ENCODE measurements at regions not wholly inside any gene's neighbourhood (a gene's known extent, or its start where the extent isn't known, plus 50 kb on each side); places are given as distances from the start of the nearest gene placed in this dataset.

DNA sequence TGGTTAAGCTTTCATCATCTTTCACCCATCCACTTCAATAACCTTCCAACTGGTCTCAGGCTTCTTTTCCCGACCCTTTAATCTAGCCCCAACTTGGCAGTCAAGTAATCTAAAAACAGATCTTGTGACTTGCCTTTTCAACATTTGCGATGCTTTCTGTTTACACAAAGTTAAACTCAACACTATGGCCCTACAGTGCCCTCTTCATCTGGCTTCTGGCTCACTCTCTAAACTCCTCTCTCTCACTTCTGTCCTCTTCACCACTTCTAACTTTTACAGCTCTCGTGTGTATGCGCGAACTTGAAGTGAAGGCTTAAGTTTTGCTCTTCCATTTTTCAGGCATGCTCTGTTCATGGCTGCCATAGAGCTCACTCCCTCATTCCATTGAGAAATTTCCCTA lies 1122.3 kb upstream of the ADGRL2 start:
- no peaks in the 10 kb centered on the region for H3K36me3 ChIP-seq
- no peaks in the 10 kb centered on the region for H3K4me1 ChIP-seq
- DNase-seq: no peak
- H3K27ac ChIP-seq: no peak overlapping the region
- H3K4me3 ChIP-seq: no peak overlapping the region
- no peaks in the 10 kb centered on the region for H3K9me3 ChIP-seq
- H3K27me3 ChIP-seq: no peaks in the 10 kb centered on the region
- intact Hi-C loops (cut with DNase I; ENCODE audit: low total_unique reads): no loop called here
- TF ChIP-seq CTCF (IDR thresholded peaks at IDR 0.05): no peak

GRCh38 chr1:80675454-80675853 lies 1125.3 kb upstream of the ADGRL2 start:
- no peak for DNase-seq
- no peak for TF ChIP-seq CTCF (IDR thresholded peaks at IDR 0.05)

DNA sequence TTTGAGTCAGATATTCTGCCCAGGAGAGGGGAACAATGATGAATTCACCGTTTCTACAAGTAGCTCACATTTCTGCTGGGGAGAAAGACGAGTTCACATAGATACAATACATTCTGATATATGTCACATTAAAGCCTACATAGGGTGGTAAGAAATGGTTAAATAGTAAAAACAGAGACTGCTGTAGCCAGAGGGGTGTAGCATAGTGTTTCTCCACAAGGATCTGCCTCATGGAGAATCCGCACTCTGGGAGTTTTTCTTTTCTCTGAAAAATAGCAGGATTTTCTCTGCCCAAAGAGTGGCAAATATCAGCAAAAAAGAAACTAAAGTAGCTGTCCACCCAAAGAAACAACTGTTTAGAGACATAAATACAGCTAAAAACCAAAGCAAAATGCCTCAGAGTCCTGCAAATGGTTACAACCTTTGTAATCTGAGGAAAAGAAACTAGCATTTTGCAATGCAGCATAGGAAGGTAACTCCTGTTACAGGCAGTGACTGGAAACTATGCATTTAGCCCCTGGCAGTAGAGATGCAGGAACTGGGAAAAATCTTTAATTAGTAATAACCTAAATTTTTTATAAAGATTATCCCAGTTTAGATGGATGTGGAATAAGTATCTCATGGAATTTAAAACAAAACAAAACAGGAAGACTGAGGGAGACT lies 1126.7 kb upstream of the ADGRL2 start:
- Histone ChIP-seq H3K36me3 (no peaks in the 10 kb centered on the region), H3K27ac (no peak overlapping the region), H3K4me3 (no peak overlapping the region), H3K27me3 (no peaks in the 10 kb centered on the region), H3K9me3 (no peaks in the 10 kb centered on the region), H3K4me1 (no peaks in the 10 kb centered on the region)
- intact Hi-C loops (cut with DNase I; ENCODE audit: low total_unique reads): no loop called here
- no peak for DNase-seq
- TF ChIP-seq CTCF (IDR thresholded peaks at IDR 0.05): no peak

More at GRCh38 chr1:80675454-80675853, 1125.3 kb upstream of the ADGRL2 start:
- Histone ChIP-seq H3K27ac (no peak overlapping the region), H3K4me1 (no peaks in the 10 kb centered on the region), H3K27me3 (no peaks in the 10 kb centered on the region), H3K9me3 (no peaks in the 10 kb centered on the region), H3K4me3 (no peak overlapping the region), H3K36me3 (no peaks in the 10 kb centered on the region)
- intact Hi-C loops (cut with DNase I; ENCODE audit: low total_unique reads): no loop called here

- no peaks in the 10 kb centered on the region for H3K27me3 ChIP-seq
- intact Hi-C loops (cut with DNase I; ENCODE audit: low total_unique reads): no loop called here
- H3K36me3 ChIP-seq: no peaks in the 10 kb centered on the region
These were observed 1132.4 kb upstream of the ADGRL2 start for GRCh38 chr1:80668372-80668771.

DNA sequence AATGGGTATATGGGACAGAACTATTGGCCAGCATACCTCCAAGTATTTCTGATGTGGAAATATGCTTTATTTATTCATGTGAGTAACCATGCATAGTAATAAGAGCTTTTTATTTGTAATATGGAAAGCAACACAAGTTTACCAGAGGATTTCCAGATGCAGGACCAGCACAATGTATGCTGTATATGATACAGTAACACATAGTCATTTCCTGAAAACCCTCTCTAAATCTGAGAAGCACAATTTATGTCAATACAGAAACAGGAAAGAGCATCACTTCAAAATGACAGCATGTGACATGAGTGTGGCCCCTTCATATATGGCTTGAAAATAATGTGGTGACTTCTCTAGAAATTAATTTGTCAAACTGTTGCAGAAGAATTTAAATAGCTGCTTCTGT lies 1134.7 kb upstream of the ADGRL2 start:
- H3K36me3 ChIP-seq: no peaks in the 10 kb centered on the region
- H3K9me3 ChIP-seq: no peaks in the 10 kb centered on the region
- TF ChIP-seq CTCF (IDR thresholded peaks at IDR 0.05): no peak
- no peaks in the 10 kb centered on the region for H3K27me3 ChIP-seq
- H3K27ac ChIP-seq: no peak overlapping the region
- H3K4me3 ChIP-seq: no peak overlapping the region
- DNase-seq: no peak
- intact Hi-C loops (cut with DNase I; ENCODE audit: low total_unique reads): no loop called here
- no peaks in the 10 kb centered on the region for H3K4me1 ChIP-seq

More at GRCh38 chr1:80668372-80668771, 1132.4 kb upstream of the ADGRL2 start:
- no peak overlapping the region for H3K27ac ChIP-seq
- no peaks in the 10 kb centered on the region for H3K9me3 ChIP-seq
- no peak overlapping the region for H3K4me3 ChIP-seq
- H3K4me1 ChIP-seq: no peaks in the 10 kb centered on the region
- no peak for DNase-seq
- TF ChIP-seq CTCF (IDR thresholded peaks at IDR 0.05): no peak

DNA sequence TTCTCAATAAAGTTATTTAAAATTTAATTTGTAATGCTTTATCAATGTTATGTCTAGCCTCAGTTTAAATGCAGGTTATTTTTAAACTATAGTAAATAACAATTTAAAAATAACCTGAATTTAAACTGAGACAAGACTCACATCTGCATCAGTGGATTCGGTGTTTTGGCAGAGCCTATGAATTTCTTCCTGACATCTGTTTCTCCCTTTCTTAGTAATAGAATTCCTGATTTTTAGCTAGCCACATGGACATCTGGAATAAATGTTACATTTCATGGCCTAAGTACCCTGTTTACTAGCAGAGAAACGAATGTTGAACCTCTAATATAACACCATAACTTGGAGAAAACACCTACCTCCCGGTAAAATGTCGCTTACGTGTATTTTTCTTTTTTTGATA lies 1141.6 kb upstream of the ADGRL2 start:
- H3K27ac ChIP-seq: no peak overlapping the region
- intact Hi-C loops (cut with DNase I; ENCODE audit: low total_unique reads): no loop called here
- TF ChIP-seq CTCF (IDR thresholded peaks at IDR 0.05): no peak

More for the DNA sequence above, 1141.6 kb upstream of the ADGRL2 start:
- no peak for DNase-seq
- no peaks in the 10 kb centered on the region for H3K36me3 ChIP-seq
- H3K4me1 ChIP-seq: no peaks in the 10 kb centered on the region
- H3K9me3 ChIP-seq: no peaks in the 10 kb centered on the region
- no peak overlapping the region for H3K4me3 ChIP-seq
- H3K27me3 ChIP-seq: no peaks in the 10 kb centered on the region

Measured in tibial artery (tissue), 4 donors.